Breast epithelium (tissue), 4 donors: ENCODE measurements at regions not wholly inside any gene's neighbourhood (a gene's known extent, or its start where the extent isn't known, plus 50 kb on each side); places are given as distances from the start of the nearest gene placed in this dataset.

Source experiments
- DNase-seq, 2 donors: peaks; one replicate each; pipeline ENCODE4 v3.0.0-alpha.2; 2019; ENCODE audit warnings: low spot score in 2 of 2
- H3K27ac ChIP-seq, 2 donors: fragments of 200-600 bp; sonication (generic) in 1 of 2; one replicate each; pipeline ENCODE4 v1.5.1; 2016 to 2019; ENCODE audit warnings: mild to moderate bottlenecking in 1 of 2
- H3K27me3 ChIP-seq, 2 donors: fragments of 200-600 bp; sonication (generic) in 1 of 2; one replicate each; pipeline versions ENCODE4 v1.5.1 to v1.6.0; 2017 to 2019; ENCODE audit warnings: control low read depth in 1 of 2, mild to moderate bottlenecking in 1 of 2
- H3K36me3 ChIP-seq: fragments of 200-600 bp; one replicate; pipeline ENCODE4 v1.5.1; 2019
- H3K4me1 ChIP-seq, 2 donors: fragments of 200-600 bp; sonication (generic); one replicate each; pipeline ENCODE4 v1.5.1; 2016 to 2019; ENCODE audit warnings: control low read depth in 1 of 2
- H3K4me3 ChIP-seq, 3 donors: fragments of 200-600 bp; sonication (generic); 1 replicate in 2 of 3; 2 replicates in 1 of 3; pipeline ENCODE4 v1.5.1; 2016 to 2019; ENCODE audit warnings: mild to moderate bottlenecking in 3 of 3, moderate library complexity in 2 of 3
- H3K9me3 ChIP-seq, 2 donors: fragments of 200-600 bp; sonication (generic) in 1 of 2; one replicate each; pipeline ENCODE4 v1.5.1; 2016 to 2019; ENCODE audit warnings: control low read depth in 1 of 2
- CTCF ChIP-seq, 3 donors: fragments of 450-650 bp; IDR thresholded peaks; one replicate each; pipeline ENCODE4 v1.5.1; 2016 to 2017; ENCODE audit warnings: antibody characterized with exemption in 3 of 3, mild to moderate bottlenecking in 3 of 3, moderate library complexity in 3 of 3
- POLR2A ChIP-seq: fragments of 450-650 bp; IDR thresholded peaks from one replicate; pipeline ENCODE4 v1.6.1; 2016; ENCODE audit warnings: antibody characterized with exemption, mild to moderate bottlenecking, moderate library complexity
- POLR2AphosphoS5 ChIP-seq, 3 donors: sonication (generic); formaldehyde crosslinking; IDR thresholded peaks; one replicate each; pipeline ENCODE4 v1.6.1; 2017; ENCODE audit warnings: antibody characterized with exemption in 3 of 3
- intact Hi-C: fragments of 100-400 bp; cut with DNase I; formaldehyde crosslinking; loops from one replicate; pipeline ENCODE4 v1.15.1; 2023; ENCODE audit warnings: low total_unique reads

DNA sequence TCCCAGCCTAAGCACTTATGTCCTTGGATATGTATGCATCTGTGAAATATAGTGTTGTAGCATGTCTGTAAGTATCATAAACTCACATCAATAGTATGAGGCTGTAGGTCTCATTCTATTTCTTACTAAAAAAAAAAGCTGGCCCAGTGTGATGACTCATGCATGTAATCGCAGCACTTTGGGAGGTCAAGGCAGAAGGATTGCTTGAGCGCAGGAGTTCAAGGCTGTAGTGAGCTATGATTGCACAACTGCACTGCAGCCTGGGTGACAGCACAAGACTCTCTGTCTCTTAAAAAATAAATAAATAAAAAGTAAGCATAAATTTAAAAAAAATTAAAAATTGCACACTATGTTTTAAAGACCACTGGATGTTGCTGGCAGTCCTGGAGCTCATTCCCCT, 79.1 kb upstream of the SPATA13 start:
- Histone ChIP-seq H3K27ac (no peak overlapping the region), H3K4me1 (no peaks in the 10 kb centered on the region), H3K36me3 (no peaks in the 10 kb centered on the region), H3K4me3 (no peak overlapping the region), H3K27me3 (no peaks in the 10 kb centered on the region), H3K9me3 (no peaks in the 10 kb centered on the region)
- TF ChIP-seq POLR2A (no peak), CTCF (IDR thresholded peaks at IDR 0.05) (no peak), POLR2AphosphoS5 (IDR thresholded peaks at IDR 0.05) (no peak)
- intact Hi-C loops, result no loop called here
- DNase-seq, result no peak

- no peak for DNase-seq
- no peaks in the 10 kb centered on the region for H3K9me3 ChIP-seq
- no peaks in the 10 kb centered on the region for H3K36me3 ChIP-seq
- no peaks in the 10 kb centered on the region for H3K27me3 ChIP-seq
- H3K4me3 ChIP-seq, result no peak overlapping the region
- intact Hi-C loops, result no loop called here
- H3K4me1 ChIP-seq, result no peaks in the 10 kb centered on the region
- TF ChIP-seq CTCF (IDR thresholded peaks at IDR 0.05) (no peak), POLR2A (no peak), POLR2AphosphoS5 (IDR thresholded peaks at IDR 0.05) (no peak)
- no peak overlapping the region for H3K27ac ChIP-seq
Observed at GRCh38 chr13:24083141-24083540, 77.4 kb upstream of the SPATA13 start.

DNA sequence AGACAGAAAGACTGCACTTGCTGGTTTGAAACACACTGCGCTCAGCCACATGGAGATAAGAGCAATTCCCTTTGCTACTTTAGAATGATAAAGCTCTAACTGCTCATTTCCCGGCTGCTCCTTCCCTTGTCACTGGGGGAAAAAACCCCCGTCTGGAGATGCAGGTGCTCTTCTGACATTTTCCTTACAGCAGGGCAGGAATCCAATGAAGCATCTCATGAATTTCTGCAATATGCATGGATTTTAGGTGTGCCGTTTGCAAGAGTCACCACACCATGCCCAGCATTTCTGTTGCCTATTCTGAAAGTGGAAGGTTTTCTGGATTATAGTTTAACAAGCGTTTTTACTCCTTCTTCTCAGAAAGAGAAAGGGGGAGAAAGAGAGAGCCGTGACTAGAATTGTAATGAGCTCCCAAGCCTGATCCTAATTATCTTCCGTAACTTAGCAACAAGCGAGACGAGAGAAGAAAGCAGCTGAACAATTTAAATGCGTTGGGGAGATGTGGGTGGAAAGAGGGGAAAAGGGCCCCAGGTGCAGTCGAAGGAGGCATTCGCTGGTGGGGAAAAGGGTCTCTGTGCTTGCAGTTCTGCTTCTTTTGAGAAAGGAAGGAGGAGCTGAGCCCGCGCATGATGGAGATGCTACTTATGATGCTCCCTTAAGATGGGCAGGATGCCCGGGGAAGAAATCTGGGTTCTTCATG, 76.6 kb upstream of the SPATA13 start:
- Histone ChIP-seq H3K36me3 (no peaks in the 10 kb centered on the region), H3K4me3 (peak overlapping the region in 1 of 3 donors; percentile 21), H3K9me3 (no peaks in the 10 kb centered on the region), H3K27ac (no peak overlapping the region), H3K4me1 (no peaks in the 10 kb centered on the region), H3K27me3 (no peaks in the 10 kb centered on the region)
- no peak for TF ChIP-seq POLR2AphosphoS5 (IDR thresholded peaks at IDR 0.05)
- TF ChIP-seq POLR2A, result no peak
- TF ChIP-seq CTCF (IDR thresholded peaks at IDR 0.05), result no peak
- DNase-seq, result no peak
- intact Hi-C loops, result no loop called here

DNA sequence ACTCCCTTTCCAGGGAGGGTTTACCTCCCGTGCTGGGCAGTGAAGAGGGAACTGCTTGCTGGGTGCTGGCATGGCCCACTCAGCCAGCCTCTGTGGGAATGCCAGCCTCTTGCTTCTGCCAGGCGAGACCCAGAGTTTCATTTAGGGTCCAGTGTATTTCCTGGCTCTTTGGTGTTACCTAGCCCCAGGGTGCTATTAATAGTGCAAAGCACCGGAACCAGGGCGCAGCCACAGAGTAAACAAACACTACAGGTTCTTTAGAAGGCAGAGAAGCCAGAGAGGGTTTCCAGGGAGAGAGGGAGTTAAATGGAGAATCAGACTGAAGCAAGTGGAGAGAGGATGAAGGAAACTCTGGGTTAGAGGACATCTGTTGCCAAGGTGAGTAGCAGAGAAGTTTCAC, 74.9 kb upstream of the SPATA13 start:
- Histone ChIP-seq H3K27ac (no peak overlapping the region), H3K27me3 (no peaks in the 10 kb centered on the region), H3K4me3 (no peak overlapping the region), H3K9me3 (no peaks in the 10 kb centered on the region), H3K36me3 (no peaks in the 10 kb centered on the region), H3K4me1 (no peaks in the 10 kb centered on the region)
- TF ChIP-seq CTCF (IDR thresholded peaks at IDR 0.05) (no peak), POLR2A (no peak), POLR2AphosphoS5 (IDR thresholded peaks at IDR 0.05) (no peak)
- DNase-seq, result no peak
- intact Hi-C loops, result no loop called here

DNA sequence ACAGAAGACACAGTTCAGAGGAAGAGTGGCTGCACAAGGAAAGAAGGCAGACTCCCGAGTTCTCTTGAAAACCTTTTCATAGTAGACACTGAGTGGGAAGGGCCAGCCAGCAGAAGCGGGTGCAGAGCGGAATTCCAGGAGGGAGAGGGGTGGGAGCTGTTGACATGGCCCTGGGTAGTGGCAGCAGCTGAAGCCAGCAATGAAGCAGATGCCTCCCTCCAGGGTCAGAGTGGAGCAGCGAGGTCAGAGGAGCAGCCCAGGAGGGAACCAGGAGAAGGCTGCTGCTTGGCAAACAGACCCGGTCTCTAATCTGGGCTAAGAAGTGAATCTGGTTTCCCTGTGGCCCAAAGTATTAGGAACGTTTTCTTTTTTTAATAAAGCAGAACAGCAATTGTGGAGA, 73.9 kb upstream of the SPATA13 start:
- Histone ChIP-seq H3K4me1 (no peaks in the 10 kb centered on the region), H3K27me3 (no peaks in the 10 kb centered on the region), H3K36me3 (no peaks in the 10 kb centered on the region), H3K27ac (no peak overlapping the region), H3K4me3 (no peak overlapping the region), H3K9me3 (no peaks in the 10 kb centered on the region)
- no peak for TF ChIP-seq POLR2A
- TF ChIP-seq CTCF (IDR thresholded peaks at IDR 0.05), result no peak
- TF ChIP-seq POLR2AphosphoS5 (IDR thresholded peaks at IDR 0.05), result no peak
- intact Hi-C loops, result no loop called here
- DNase-seq, result no peak
